Activated CD4-positive, alpha-beta T cell treated with anti-CD3 and anti-CD28 coated beads, Interleukin-10, Interleukin-2, amounts not matched to agents 100 ng/mL and 50 ng/mL, durations not matched to agents 16 hours and 8 hours (primary cell): ENCODE measurements at regions not wholly inside any gene's neighbourhood (a gene's known extent, or its start where the extent isn't known, plus 50 kb on each side); places are given as distances from the start of the nearest gene placed in this dataset.
"Not testable (repeated sequence)": the region's sequence is repeated elsewhere in the genome, so short reads cannot be mapped to it uniquely, and the experiment has no call there.

ENCODE experiments used
- DNase-seq: peaks from one replicate; pipeline ENCODE4 v3.0.0-alpha.2; 2020

DNA sequence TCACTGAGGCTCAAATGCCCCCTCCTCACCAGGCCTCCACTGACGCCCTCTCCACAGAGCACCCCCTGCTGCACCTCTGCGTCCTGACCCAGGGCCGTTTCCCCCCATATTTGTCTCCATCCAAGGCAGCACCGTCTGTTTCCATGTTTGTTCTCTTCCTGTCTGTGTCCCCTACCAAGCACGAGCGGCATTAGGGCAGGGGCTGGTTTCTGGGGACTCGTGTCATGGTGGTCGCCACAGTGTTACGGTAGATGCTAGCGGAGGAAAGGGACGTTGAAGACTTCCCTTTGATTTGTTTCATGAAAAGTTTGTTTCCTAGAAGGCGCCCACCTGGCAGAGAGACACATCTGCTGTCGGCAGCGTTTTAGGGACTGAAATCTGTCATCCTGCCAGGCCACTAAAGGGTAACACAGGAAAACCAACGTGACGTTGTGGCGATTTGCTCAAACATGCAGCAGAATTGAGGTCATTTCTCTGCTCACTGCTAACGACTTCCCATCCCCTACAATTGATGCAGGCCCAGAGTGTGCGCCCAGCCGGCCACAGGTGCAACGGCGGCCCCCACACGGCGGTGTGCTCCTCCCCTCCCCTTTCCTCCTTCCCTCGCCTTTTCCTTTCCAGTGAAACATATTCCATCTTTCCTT is 79.3 kb upstream of the IRX4 start:
- no peak for DNase-seq

DNA sequence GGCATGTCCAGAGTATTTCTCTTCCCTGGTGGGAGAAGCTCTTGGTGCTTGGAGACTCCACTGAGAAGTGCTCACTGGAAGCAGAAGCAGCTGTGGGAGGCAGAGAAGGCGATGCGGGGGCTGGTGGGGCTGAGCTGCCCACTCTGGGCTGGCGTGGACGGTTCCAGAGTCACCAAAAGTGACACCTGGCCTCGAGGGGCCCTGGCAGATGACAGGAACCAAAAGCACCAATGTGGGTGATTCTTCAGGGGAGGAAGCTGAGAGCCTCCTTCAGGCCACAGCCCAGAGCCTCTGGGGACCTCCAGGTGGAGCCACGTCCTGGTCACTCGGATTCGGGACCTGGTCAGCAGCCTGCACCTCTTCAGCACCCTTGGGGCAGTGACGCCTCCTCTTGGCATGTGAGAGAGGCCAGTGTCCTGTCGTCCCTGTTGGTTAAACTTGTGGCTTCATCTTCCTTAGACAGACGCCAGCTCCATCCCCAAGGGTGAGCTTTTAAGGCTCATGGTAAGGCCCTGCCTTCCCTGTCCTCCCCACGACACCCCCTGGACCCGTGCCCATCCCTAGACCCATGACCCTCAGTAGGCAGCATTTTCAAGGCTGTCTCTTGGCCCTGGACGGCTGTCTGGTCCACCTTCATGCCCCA is 78.7 kb upstream of the IRX4 start:
- no peak for DNase-seq

- DNase-seq = no peak
Measured at GRCh38 chr5:1960595-1961303, 78.0 kb upstream of the IRX4 start.

DNA sequence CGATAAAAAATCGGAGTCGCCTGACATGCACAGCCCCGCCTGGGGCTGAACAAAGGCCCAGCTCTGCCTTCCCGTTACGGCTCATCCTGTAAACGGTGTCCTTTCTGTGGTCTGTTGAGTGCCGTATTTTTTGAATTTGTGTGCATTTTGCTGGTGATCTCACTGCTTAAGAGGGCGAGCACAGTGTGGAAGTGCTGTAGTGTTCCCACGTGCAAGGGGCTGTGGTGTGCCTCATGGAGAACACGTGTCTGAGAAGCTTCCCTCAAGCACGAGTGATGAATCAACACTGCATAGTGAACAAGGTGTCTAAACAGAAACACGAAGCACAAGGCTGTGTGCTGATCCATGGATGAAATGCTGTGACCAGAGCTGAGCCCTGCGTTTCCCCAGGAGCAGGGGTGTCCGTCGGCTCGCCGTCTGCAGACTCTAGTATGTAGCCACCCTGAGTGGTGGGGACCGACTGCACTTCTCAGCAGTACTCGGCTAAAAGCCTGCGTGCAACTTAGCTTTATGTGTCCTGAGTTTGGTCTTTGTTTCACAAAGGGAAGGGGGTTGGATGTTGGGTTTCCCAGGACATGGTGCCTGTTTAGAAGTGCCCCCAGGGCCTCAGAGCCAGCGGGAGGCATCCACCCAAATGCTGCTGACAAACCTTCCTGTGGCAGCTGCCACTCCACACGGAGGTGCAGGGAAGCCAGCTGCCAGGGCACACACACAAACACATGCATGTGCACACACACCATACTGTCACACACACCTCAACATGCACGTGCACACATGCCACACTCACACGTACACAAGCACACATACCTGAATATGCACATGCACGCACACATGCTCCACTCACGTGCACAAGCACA is 77.2 kb upstream of the IRX4 start:
- DNase-seq = no peak

DNA sequence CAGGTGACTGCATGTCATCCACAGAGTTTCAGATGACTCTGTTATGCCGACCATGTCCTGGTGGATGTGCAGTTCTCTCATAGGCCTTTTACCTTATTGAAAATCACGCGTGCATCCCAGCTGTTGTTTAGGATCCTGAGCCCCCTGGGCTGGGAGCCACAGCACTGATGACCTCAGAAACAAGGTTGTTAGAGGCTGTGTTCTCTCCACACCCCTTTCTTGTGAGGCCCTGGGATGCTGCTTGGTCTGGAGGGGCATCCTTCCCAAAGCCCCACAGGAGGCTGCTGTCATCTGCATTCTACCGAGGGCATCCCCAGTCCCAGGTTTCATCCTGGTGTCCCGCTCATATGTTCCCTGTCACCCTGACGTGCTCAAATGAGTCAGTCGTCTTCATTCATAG is 76.5 kb upstream of the IRX4 start:
- DNase-seq = no peak

GRCh38 chr5:1958211-1959010 is 75.7 kb upstream of the IRX4 start:
- DNase-seq = no peak

DNA sequence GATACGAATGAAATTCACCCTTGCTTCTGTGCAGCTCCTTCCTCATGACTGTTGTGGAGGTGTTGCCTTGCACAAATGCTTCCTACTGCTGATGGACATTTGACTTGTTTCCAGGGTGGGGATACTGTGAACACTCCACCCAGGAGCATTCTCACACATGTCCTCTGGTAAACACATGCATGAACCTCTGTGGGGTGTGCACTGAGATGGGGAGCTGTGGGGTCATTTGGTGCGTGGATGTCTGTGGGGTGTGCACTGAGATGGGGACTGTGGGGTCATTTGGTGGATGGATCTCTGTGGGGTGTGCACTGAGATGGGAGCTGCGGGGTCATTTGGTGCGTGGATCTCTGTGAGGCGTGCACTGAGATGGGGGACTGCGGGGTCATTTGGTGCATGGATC is 72.9 kb upstream of the IRX4 start:
- DNase-seq = no peak

GRCh38 chr5:1953710-1954109 is 71.0 kb upstream of the IRX4 start:
- DNase-seq = not testable (repeated sequence)

GRCh38 chr5:1952444-1953099 is 69.8 kb upstream of the IRX4 start:
- DNase-seq = no peak

GRCh38 chr5:1952021-1952420 is 69.3 kb upstream of the IRX4 start:
- DNase-seq = no peak

GRCh38 chr5:1951165-1951816 is 68.6 kb upstream of the IRX4 start:
- no peak for DNase-seq

DNA sequence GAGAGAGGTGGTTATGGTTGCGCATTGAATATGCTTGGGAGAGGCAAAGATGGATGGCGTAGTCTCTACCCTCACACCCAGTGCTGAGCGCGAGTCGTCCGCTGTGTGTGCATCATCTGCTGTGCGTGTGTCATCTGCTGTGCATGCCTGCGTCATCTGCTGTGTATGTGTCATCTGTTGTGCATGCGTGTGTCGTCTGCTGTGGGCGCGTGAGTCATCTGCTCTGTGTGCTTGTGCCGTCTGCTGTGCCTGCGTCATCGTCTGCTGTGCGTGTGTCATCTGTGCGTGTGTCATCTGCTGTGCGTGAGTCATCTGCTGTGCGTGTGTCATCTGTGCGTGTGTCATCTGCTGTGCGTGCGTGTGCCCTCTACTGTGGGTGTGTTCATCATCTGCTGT is 68.0 kb upstream of the IRX4 start:
- no peak for DNase-seq

- no peak for DNase-seq
Measured at GRCh38 chr5:1950096-1950707, 67.5 kb upstream of the IRX4 start.

DNA sequence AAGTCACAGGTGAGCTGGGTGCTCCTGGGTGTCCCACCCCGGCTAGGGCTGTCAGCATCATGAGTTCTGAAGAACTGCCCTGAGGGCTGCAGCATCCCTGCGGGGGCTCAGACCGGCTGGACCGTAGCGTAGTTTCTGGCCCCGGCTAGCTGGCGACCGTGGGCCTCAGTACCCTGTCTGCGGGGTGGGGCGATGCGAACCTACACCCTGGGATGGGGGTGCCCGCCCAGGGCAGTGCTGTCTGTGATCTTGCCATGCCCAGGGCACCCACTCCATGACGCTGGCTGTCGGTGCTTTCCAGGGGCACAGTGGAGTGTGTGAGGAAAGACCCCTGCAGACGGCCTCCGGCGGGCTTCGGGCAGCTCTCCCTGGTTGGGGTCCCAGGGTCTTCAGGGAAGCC is 66.5 kb upstream of the IRX4 start:
- no peak for DNase-seq

- DNase-seq = no peak
Measured at GRCh38 chr5:1948663-1949191, 66.0 kb upstream of the IRX4 start.

- DNase-seq = no peak
Measured at GRCh38 chr5:1948111-1948510, 65.4 kb upstream of the IRX4 start.

DNA sequence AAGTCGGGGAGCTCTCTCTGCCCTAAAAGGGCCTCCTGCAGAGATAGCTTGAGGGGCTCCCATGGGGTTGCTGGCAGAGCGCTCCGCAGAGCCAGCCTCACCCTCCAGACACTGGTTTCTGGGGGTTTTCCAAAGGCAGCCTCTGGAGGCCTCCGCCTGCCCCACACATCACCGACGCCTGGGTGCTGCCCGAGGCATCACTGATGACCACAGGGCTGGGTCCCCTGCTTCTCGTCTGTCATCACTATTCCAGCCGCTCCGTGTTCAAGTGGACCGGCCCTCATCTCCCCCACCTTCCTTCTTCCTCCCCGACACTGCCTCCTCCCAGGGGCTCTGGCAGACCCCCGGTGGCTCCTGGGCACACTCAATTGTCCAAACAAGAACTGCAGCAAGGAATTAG is 64.1 kb upstream of the IRX4 start:
- DNase-seq = no peak

DNA sequence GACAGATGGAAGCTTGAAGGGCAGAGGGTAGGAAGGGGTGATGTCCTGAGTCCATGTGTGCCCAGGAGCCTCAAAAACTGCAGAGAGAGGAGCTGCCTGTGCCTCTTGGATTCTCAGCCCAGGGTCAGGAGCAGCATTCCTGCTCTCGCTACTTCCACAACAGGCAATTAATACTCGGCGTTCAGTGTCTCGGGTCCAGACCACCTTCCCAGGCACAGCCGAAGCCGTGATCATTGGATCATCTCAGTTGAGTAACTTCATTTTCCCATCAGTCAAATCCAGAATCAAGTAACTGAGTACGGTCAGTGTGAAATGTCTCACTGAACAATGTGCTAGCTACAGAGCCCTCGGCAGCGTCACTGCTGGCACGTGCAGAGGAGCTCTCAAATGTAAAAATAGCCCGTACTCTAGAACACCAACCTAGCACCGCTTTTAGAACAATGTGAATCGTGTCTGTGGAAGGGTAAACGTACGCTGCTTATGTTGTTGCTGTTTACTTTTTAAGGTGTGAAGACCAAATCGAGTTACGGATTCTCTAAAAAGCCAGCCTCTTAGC is 63.5 kb upstream of the IRX4 start:
- no peak for DNase-seq

GRCh38 chr5:1945606-1946005 is 62.9 kb upstream of the IRX4 start:
- no peak for DNase-seq

GRCh38 chr5:1944408-1944807 is 61.7 kb upstream of the IRX4 start:
- no peak for DNase-seq
